ENCODE measurements at regions not wholly inside any gene's neighbourhood (a gene's known extent, or its start where the extent isn't known, plus 50 kb on each side); places are given as distances from the start of the nearest gene placed in this dataset.

GRCh38 chr20:39602649-39603048, 640.5 kb downstream of the DHX35 start:
- DNase-seq: no peak

- DNase-seq: no peak
Measured at GRCh38 chr20:39600871-39601270, 638.7 kb downstream of the DHX35 start.

GRCh38 chr20:39600156-39600555, 638.0 kb downstream of the DHX35 start:
- no peak for DNase-seq

- DNase-seq: no peak
Measured at GRCh38 chr20:39596554-39596953, 634.4 kb downstream of the DHX35 start.

- no peak for DNase-seq
Measured at GRCh38 chr20:39592371-39592770, 630.2 kb downstream of the DHX35 start.

- no peak for DNase-seq
Measured at GRCh38 chr20:39588148-39588757, 626.1 kb downstream of the DHX35 start.

GRCh38 chr20:39581034-39581433, 618.9 kb downstream of the DHX35 start:
- DNase-seq: no peak

GRCh38 chr20:39576771-39577170, 614.6 kb downstream of the DHX35 start:
- no peak for DNase-seq

- no peak for DNase-seq
Measured at GRCh38 chr20:39574061-39574460, 611.9 kb downstream of the DHX35 start.

- DNase-seq: no peak
Measured at GRCh38 chr20:39571171-39571570, 609.0 kb downstream of the DHX35 start.

GRCh38 chr20:39568109-39568508, 606.0 kb downstream of the DHX35 start:
- no peak for DNase-seq

- DNase-seq: no peak
Measured at GRCh38 chr20:39563349-39563748, 601.2 kb downstream of the DHX35 start.

- DNase-seq: no peak
Measured at GRCh38 chr20:39554341-39554740, 592.2 kb downstream of the DHX35 start.

- no peak for DNase-seq
Measured at GRCh38 chr20:39553120-39553519, 591.0 kb downstream of the DHX35 start.

GRCh38 chr20:39549733-39550132, 587.6 kb downstream of the DHX35 start:
- no peak for DNase-seq

- DNase-seq: no peak
Measured at GRCh38 chr20:39547546-39548408, 585.6 kb downstream of the DHX35 start.

- no peak for DNase-seq
Measured at GRCh38 chr20:39541136-39541803, 579.1 kb downstream of the DHX35 start.

GRCh38 chr20:39538317-39538716, 576.2 kb downstream of the DHX35 start:
- DNase-seq: no peak

GRCh38 chr20:39535301-39535700, 573.2 kb downstream of the DHX35 start:
- DNase-seq: no peak

GRCh38 chr20:39534846-39535245, 572.7 kb downstream of the DHX35 start:
- no peak for DNase-seq

GRCh38 chr20:39533858-39534257, 571.7 kb downstream of the DHX35 start:
- no peak for DNase-seq

GRCh38 chr20:39532205-39532604, 570.1 kb downstream of the DHX35 start:
- no peak for DNase-seq

- DNase-seq: no peak
Measured at GRCh38 chr20:39528436-39528835, 566.3 kb downstream of the DHX35 start.

- DNase-seq: no peak
Measured at GRCh38 chr20:39524371-39524911, 562.3 kb downstream of the DHX35 start.

Measured in NCI-H510A (cell line).